HS-27A (cell line): ENCODE measurements at regions not wholly inside any gene's neighbourhood (a gene's known extent, or its start where the extent isn't known, plus 50 kb on each side); places are given as distances from the start of the nearest gene placed in this dataset.

ENCODE experiments used
- DNase-seq: peaks from one replicate; pipeline ENCODE4 v3.0.0-alpha.2; 2012; ENCODE audit warnings: low read depth, missing footprints

- peak; percentile 9 for DNase-seq
These were observed 77.3 kb upstream of the UBAC2 start for GRCh38 chr13:99123101-99124045.

- no peak for DNase-seq
These were observed 76.6 kb upstream of the UBAC2 start for GRCh38 chr13:99124046-99124400.

GRCh38 chr13:99124794-99125316, 75.8 kb upstream of the UBAC2 start:
- DNase-seq, result peak; percentile 36

GRCh38 chr13:99125326-99125915, 75.2 kb upstream of the UBAC2 start:
- DNase-seq, result no peak

GRCh38 chr13:99126821-99127220, 73.8 kb upstream of the UBAC2 start:
- DNase-seq, result no peak

- no peak for DNase-seq
These were observed 71.6 kb upstream of the UBAC2 start for GRCh38 chr13:99129050-99129449.

GRCh38 chr13:99129951-99130350, 70.7 kb upstream of the UBAC2 start:
- no peak for DNase-seq

GRCh38 chr13:99131410-99131809, 69.2 kb upstream of the UBAC2 start:
- no peak for DNase-seq

- DNase-seq, result no peak
These were observed 68.3 kb upstream of the UBAC2 start for GRCh38 chr13:99132295-99132835.

- no peak for DNase-seq
These were observed 67.4 kb upstream of the UBAC2 start for GRCh38 chr13:99133230-99133629.

GRCh38 chr13:99133848-99134247, 66.8 kb upstream of the UBAC2 start:
- DNase-seq, result no peak

GRCh38 chr13:99135591-99135990, 65.1 kb upstream of the UBAC2 start:
- no peak for DNase-seq

- no peak for DNase-seq
These were observed 64.2 kb upstream of the UBAC2 start for GRCh38 chr13:99136427-99136954.

- DNase-seq, result no peak
These were observed 59.8 kb upstream of the UBAC2 start for GRCh38 chr13:99140831-99141230.

- no peak for DNase-seq
These were observed 56.8 kb upstream of the UBAC2 start for GRCh38 chr13:99143904-99144303.

- no peak for DNase-seq
These were observed 56.3 kb upstream of the UBAC2 start for GRCh38 chr13:99144306-99144705.

GRCh38 chr13:99145461-99145860, 55.2 kb upstream of the UBAC2 start:
- DNase-seq, result no peak

- peak; percentile 26 for DNase-seq
These were observed 49.9 kb upstream of the UBAC2 start for GRCh38 chr13:99150575-99151361.
